ENCODE measurements at regions not wholly inside any gene's neighbourhood (a gene's known extent, or its start where the extent isn't known, plus 50 kb on each side); places are given as distances from the start of the nearest gene placed in this dataset.

DNA sequence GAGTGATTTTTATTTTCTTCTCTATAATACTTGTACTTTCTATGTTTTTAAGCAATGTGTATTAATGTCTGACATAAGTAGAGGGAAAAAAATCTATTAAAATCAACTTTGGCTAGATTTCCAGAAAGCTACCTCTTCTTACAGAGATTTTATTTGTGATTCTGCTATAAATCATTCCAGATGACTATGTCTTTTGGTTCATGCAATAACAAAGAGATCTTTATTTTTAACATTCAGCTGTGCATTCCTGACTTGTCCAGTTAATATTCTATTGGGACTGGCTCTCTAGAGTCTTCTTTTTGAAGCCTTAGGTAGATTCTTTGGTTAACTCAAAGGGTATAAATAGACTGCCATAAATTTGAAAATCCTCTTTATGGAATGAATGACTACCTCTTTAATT, 74.3 kb upstream of the ARPP21 start:
- TF ChIP-seq, protein P1, sequence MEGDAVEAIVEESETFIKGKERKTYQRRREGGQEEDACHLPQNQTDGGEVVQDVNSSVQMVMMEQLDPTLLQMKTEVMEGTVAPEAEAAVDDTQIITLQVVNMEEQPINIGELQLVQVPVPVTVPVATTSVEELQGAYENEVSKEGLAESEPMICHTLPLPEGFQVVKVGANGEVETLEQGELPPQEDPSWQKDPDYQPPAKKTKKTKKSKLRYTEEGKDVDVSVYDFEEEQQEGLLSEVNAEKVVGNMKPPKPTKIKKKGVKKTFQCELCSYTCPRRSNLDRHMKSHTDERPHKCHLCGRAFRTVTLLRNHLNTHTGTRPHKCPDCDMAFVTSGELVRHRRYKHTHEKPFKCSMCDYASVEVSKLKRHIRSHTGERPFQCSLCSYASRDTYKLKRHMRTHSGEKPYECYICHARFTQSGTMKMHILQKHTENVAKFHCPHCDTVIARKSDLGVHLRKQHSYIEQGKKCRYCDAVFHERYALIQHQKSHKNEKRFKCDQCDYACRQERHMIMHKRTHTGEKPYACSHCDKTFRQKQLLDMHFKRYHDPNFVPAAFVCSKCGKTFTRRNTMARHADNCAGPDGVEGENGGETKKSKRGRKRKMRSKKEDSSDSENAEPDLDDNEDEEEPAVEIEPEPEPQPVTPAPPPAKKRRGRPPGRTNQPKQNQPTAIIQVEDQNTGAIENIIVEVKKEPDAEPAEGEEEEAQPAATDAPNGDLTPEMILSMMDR (IDR thresholded peaks at IDR 0.05), result no peak
- no peak overlapping the region for H3K4me3 ChIP-seq
- H3K27me3 ChIP-seq, result no peaks in the 10 kb centered on the region
- H3K9me3 ChIP-seq, result no peaks in the 10 kb centered on the region
- no peaks in the 10 kb centered on the region for H3K4me1 ChIP-seq
- no peak for DNase-seq (ENCODE audit: low spot score in 2 of 2)
- no peaks in the 10 kb centered on the region for H3K36me3 ChIP-seq
- intact Hi-C loops (cut with DNase I), result no loop called here
- no peak overlapping the region for H3K27ac ChIP-seq

Measured in ascending aorta (tissue), 2 donors.